ENCODE measurements at regions not wholly inside any gene's neighbourhood (a gene's known extent, or its start where the extent isn't known, plus 50 kb on each side); places are given as distances from the start of the nearest gene placed in this dataset.

DNA sequence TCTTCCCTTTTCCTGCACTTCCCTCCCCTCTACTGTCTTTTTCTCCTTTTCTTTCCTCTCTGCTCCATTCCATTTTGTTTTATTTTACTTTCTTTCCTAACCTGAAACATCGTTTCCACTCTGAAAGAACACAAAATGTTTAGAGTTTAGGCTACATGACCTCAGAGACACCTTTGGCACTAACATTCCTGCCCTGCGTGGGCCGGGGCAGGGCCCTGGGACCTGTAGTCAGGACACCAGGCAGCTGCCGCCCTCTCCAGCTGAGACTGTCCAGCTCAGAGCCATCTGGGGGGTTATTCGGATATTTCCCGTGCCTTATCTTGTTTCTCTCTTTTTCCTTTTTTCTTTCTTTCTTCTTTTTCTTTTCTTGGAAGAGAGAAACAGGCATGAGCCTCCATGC is 58.3 kb upstream of the ERCC6L2 start:
- TF ChIP-seq, protein P1, sequence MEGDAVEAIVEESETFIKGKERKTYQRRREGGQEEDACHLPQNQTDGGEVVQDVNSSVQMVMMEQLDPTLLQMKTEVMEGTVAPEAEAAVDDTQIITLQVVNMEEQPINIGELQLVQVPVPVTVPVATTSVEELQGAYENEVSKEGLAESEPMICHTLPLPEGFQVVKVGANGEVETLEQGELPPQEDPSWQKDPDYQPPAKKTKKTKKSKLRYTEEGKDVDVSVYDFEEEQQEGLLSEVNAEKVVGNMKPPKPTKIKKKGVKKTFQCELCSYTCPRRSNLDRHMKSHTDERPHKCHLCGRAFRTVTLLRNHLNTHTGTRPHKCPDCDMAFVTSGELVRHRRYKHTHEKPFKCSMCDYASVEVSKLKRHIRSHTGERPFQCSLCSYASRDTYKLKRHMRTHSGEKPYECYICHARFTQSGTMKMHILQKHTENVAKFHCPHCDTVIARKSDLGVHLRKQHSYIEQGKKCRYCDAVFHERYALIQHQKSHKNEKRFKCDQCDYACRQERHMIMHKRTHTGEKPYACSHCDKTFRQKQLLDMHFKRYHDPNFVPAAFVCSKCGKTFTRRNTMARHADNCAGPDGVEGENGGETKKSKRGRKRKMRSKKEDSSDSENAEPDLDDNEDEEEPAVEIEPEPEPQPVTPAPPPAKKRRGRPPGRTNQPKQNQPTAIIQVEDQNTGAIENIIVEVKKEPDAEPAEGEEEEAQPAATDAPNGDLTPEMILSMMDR (IDR thresholded peaks at IDR 0.05): no peak
- no peak for TF ChIP-seq POLR2A (IDR thresholded peaks at IDR 0.05)
